ENCODE measurements at regions not wholly inside any gene's neighbourhood (a gene's known extent, or its start where the extent isn't known, plus 50 kb on each side); places are given as distances from the start of the nearest gene placed in this dataset.

DNA sequence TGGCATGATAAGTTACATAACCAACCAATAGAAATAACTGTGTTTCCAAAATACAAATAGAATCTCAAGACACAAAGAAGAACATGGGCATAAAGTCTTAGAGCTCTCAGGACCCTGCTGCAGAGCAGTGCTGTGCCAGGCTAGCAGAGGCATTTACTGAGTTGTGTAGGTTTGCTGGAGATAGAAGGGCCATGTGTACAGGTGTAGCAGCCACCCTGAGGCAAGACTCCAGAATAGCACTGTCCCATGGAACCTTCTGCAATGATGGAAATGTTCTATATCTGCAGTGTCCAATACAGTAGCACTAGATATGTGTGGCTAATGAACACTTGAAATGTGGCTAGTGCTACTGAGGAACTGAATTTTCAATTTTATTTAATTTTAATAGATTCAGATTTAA, 267.0 kb upstream of the UMPS start (continued):
- TF ChIP-seq THAP9 (CRISPR knock-in tag; IDR thresholded peaks at IDR 0.05; ENCODE audit: borderline replicate concordance): no peak
- no peak for TF ChIP-seq SSRP1 (CRISPR knock-in tag; IDR thresholded peaks at IDR 0.05)
- no peak for TF ChIP-seq RFXAP (CRISPR knock-in tag; IDR thresholded peaks at IDR 0.05; ENCODE audit: borderline replicate concordance)

DNA sequence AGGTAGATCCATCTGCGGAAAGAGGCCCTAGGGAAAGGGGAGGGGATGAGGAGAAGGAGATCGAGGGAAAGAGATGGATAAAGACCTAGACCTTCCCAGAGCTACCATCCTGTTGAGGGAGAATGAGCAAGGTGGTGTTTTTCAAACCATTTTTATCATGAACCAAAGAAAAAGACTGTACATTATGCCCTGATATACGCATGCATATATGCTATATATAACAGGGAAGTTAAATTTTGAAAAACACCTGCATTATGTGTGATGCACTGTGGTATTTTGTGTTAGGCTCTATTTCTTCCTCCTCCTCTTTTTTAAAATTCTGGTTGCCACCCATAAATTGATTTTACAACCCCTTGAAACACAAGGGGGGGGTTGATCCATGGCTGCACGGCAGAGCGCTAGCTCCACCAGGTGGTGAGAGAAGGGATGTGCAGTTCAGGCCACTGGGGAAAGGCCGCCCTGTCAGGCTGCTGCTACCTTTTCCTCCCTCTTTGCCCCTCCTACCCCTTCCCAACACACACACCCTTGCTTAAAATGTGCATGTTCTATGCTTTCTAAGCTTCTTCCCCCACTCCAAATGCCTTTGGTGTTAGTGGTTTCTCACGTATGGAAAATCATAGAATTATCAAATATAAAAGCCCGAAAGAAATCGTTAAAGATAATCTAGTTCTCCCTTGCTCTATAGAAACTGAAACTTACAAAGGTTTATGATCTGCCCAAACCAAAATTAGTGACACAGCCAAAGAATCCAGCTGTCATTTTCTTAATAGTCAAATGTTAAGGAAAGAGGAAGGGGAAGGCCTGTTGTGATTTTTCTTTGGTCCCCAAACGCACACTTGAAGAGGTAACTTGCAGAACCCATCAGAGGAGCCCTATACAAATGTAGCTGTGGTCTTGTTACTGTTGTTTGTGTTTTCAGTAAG, 262.0 kb upstream of the UMPS start:
- no TSS peak for BruUV-seq (replicated peaks)
- H3K4me2 ChIP-seq (ENCODE audit: low read depth, low read length): no peak overlapping the region
- ChIA-PET CTCF (ENCODE audit: low intra/inter-chr PET ratio, low total read pairs) (interaction anchor here (0.8 to 2.3 kb wide), 3 partner anchors 116 to 452 kb away, joined by 5 to 17 read pairs (median 5); no protein-coding TSS in a partner anchor), POLR2A (no interaction called here)
- H4K20me1 ChIP-seq (ENCODE audit: insufficient read depth, low read length): no peaks in the 10 kb centered on the region
- H3K9ac ChIP-seq (ENCODE audit: insufficient read depth, low read depth, low read length): no peak overlapping the region
- H2AFZ ChIP-seq (ENCODE audit: low read length): no peak overlapping the region
- in situ Hi-C loops (cut with HindIII; ENCODE audit: extremely low pct_ligation_motif_present, low pct_unique_long_range_greater_than_20kb): loop anchor here (5.0 kb wide), 2 partner anchors 111 to 456 kb away; no protein-coding TSS in a partner anchor
- H3K36me3 ChIP-seq (replicated peaks in 1 of 2; ENCODE audit: control insufficient read depth in 1 of 2, insufficient read depth in 2 of 2, low read length in 2 of 2): no peaks in the 10 kb centered on the region
- ATAC-seq (peak; percentile 90), FAIRE-seq (peak; percentile 78), DNase-seq (ENCODE audit: low spot score) (peak; percentile 20)
- no peak overlapping the region for H3K27ac ChIP-seq (ENCODE audit: extremely low read length, insufficient read depth, low read length)
- peak; percentile 79; the same call in 1 of the 2 replicates for TF ChIP-seq ZNF740 (CRISPR knock-in tag; IDR thresholded peaks at IDR 0.05)
- TF ChIP-seq SP1 (IDR thresholded peaks at IDR 0.05): no peak
- TF ChIP-seq SP1 (CRISPR knock-in tag; IDR thresholded peaks at IDR 0.05): 0 out of 2 replicates have a peak, but pooled peaks have one; percentile 27
- TF ChIP-seq SKI (IDR thresholded peaks at IDR 0.05; ENCODE audit: partially characterized antibody): no peak
- peak; percentile 79 for TF ChIP-seq RAD21 (CRISPR knock-in tag; IDR thresholded peaks at IDR 0.05)
- peak; percentile 89 for TF ChIP-seq STAG1 (CRISPR knock-in tag; IDR thresholded peaks at IDR 0.05)
- peak; percentile 70 for TF ChIP-seq SMC3 (IDR thresholded peaks at IDR 0.05; ENCODE audit: low read length)
- TF ChIP-seq, protein P1, sequence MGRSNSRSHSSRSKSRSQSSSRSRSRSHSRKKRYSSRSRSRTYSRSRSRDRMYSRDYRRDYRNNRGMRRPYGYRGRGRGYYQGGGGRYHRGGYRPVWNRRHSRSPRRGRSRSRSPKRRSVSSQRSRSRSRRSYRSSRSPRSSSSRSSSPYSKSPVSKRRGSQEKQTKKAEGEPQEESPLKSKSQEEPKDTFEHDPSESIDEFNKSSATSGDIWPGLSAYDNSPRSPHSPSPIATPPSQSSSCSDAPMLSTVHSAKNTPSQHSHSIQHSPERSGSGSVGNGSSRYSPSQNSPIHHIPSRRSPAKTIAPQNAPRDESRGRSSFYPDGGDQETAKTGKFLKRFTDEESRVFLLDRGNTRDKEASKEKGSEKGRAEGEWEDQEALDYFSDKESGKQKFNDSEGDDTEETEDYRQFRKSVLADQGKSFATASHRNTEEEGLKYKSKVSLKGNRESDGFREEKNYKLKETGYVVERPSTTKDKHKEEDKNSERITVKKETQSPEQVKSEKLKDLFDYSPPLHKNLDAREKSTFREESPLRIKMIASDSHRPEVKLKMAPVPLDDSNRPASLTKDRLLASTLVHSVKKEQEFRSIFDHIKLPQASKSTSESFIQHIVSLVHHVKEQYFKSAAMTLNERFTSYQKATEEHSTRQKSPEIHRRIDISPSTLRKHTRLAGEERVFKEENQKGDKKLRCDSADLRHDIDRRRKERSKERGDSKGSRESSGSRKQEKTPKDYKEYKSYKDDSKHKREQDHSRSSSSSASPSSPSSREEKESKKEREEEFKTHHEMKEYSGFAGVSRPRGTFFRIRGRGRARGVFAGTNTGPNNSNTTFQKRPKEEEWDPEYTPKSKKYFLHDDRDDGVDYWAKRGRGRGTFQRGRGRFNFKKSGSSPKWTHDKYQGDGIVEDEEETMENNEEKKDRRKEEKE (IDR thresholded peaks at IDR 0.05): no peak
- TF ChIP-seq CTCF (CRISPR knock-in tag; IDR thresholded peaks at IDR 0.05): peak; percentile 89
- TF ChIP-seq XRCC5 (optimal IDR thresholded peaks at IDR 0.05; ENCODE audit: low read length): peak; percentile 28
- H3K4me3 ChIP-seq (replicated peaks in 1 of 3; ENCODE audit: insufficient read depth in 1 of 3, low read depth in 2 of 3, low read length in 3 of 3): no peak overlapping the region
- intact Hi-C loops (cut with micrococcal nuclease; ENCODE audit: unreplicated experiment): loop anchor here (1.0 kb wide), 1 partner anchor 117 kb away; no protein-coding TSS in a partner anchor
- H3K79me2 ChIP-seq (ENCODE audit: insufficient read depth, low read length): no peaks in the 10 kb centered on the region
- no peaks in the 10 kb centered on the region for H3K4me1 ChIP-seq (ENCODE audit: insufficient read depth, low read length)
- H3K9me3 ChIP-seq (ENCODE audit: low read length): no peaks in the 10 kb centered on the region
- H3K27me3 ChIP-seq (ENCODE audit: control insufficient read depth in 1 of 2, insufficient read depth in 2 of 2, low read length in 2 of 2): peaks cover 0 to 5% of the 10 kb centered on the region in 2 experiments; a peak in 1 of 5 replicates
- WGBS (ENCODE audit: low lambda C conversion rate): 36% methylated on average over 10 of the region's 10 CpGs

All from HepG2 (cell line).